ENCODE measurements at regions not wholly inside any gene's neighbourhood (a gene's known extent, or its start where the extent isn't known, plus 50 kb on each side); places are given as distances from the start of the nearest gene placed in this dataset.

GRCh38 chr4:181536196-181536746 is 706.9 kb upstream of the TENM3 start:
- H3K4me1 ChIP-seq (ENCODE audit: insufficient read depth, low read length), result no peaks in the 10 kb centered on the region
- no peak overlapping the region for H3K27ac Mint-ChIP-seq
- H3K4me3 Mint-ChIP-seq, result peak overlapping the region in 1 of 7 donors; percentile 40
- CTCF ChIA-PET, result no interaction called here
- H3K27me3 Mint-ChIP-seq, result no peaks in the 10 kb centered on the region
- H3K27ac ChIP-seq (ENCODE audit: low read depth, low read length), result no peak overlapping the region
- no peaks in the 10 kb centered on the region for H3K27me3 ChIP-seq (ENCODE audit: insufficient read depth, low read length, poor library complexity, severe bottlenecking)
- H3K36me3 Mint-ChIP-seq, result no peaks in the 10 kb centered on the region
- H3K4me3 ChIP-seq (ENCODE audit: low read length), result no peak overlapping the region
- POLR2A ChIA-PET, result no interaction called here
- H3K9me3 ChIP-seq (ENCODE audit: low read length), result no peaks in the 10 kb centered on the region
- H3K36me3 ChIP-seq (ENCODE audit: insufficient read depth, low read length), result no peaks in the 10 kb centered on the region
- no peaks in the 10 kb centered on the region for H3K4me1 Mint-ChIP-seq
- peaks cover 0 to 16% (median 5%) of the 10 kb centered on the region in 5 donors for H3K9me3 Mint-ChIP-seq
- DNase-seq, result no peak

DNA sequence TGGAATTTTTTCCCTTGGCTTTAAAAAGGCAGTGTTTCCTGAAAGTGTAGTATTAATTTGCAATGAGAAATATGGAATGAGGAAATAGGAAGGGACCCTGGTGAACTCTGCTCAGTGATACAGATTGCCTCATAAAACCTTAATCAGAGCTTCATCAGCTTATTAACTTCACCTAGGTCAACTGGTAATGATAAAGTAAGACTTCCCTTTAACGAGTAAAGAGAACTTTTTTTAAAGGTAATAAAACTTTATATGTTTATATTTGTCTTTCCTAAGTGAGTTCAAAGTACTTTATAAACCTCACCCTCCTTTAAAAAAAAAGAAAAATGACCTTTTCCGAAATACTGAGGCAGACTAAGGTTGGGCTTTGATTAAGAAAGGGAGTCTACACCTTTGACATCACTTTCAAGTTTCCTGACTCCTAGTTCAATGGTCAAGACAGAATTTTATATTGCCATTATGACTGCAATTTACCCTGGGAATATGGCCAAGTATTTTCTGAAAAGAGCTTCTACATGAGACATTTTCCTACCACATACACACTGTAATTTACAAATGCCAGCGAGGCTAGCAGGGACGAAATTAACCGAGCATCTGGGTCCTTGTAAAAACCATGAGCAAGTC is 706.3 kb upstream of the TENM3 start:
- peaks cover 0 to 16% (median 10%) of the 10 kb centered on the region in 5 donors for H3K9me3 Mint-ChIP-seq
- Histone ChIP-seq H3K27ac (ENCODE audit: low read depth, low read length) (no peak overlapping the region), H3K36me3 (ENCODE audit: insufficient read depth, low read length) (no peaks in the 10 kb centered on the region), H3K27me3 (ENCODE audit: insufficient read depth, low read length, poor library complexity, severe bottlenecking) (no peaks in the 10 kb centered on the region), H3K4me1 (ENCODE audit: insufficient read depth, low read length) (no peaks in the 10 kb centered on the region), H3K9me3 (ENCODE audit: low read length) (no peaks in the 10 kb centered on the region), H3K4me3 (ENCODE audit: low read length) (no peak overlapping the region)
- ChIA-PET POLR2A (no interaction called here), CTCF (no interaction called here)
- no peak for DNase-seq
- no peak overlapping the region for H3K27ac Mint-ChIP-seq
- H3K4me3 Mint-ChIP-seq, result no peak overlapping the region
- no peaks in the 10 kb centered on the region for H3K27me3 Mint-ChIP-seq
- no peaks in the 10 kb centered on the region for H3K36me3 Mint-ChIP-seq
- H3K4me1 Mint-ChIP-seq, result no peaks in the 10 kb centered on the region

GRCh38 chr4:181538431-181538830 is 704.8 kb upstream of the TENM3 start:
- H3K27ac ChIP-seq (ENCODE audit: low read depth, low read length), result no peak overlapping the region
- Mint-ChIP-seq H3K27ac (no peak overlapping the region), H3K4me3 (no peak overlapping the region), H3K27me3 (no peaks in the 10 kb centered on the region), H3K36me3 (no peaks in the 10 kb centered on the region), H3K4me1 (no peaks in the 10 kb centered on the region), H3K9me3 (peaks cover 4 to 14% (median 11%) of the 10 kb centered on the region in 5 donors)
- no peaks in the 10 kb centered on the region for H3K9me3 ChIP-seq (ENCODE audit: low read length)
- no peaks in the 10 kb centered on the region for H3K4me1 ChIP-seq (ENCODE audit: insufficient read depth, low read length)
- H3K27me3 ChIP-seq (ENCODE audit: insufficient read depth, low read length, poor library complexity, severe bottlenecking), result no peaks in the 10 kb centered on the region
- no peak for DNase-seq
- H3K36me3 ChIP-seq (ENCODE audit: insufficient read depth, low read length), result no peaks in the 10 kb centered on the region
- ChIA-PET CTCF (no interaction called here), POLR2A (no interaction called here)
- no peak overlapping the region for H3K4me3 ChIP-seq (ENCODE audit: low read length)

GRCh38 chr4:181541396-181541795 is 701.8 kb upstream of the TENM3 start:
- ChIA-PET POLR2A (no interaction called here), CTCF (no interaction called here)
- Histone ChIP-seq H3K36me3 (ENCODE audit: insufficient read depth, low read length) (no peaks in the 10 kb centered on the region), H3K27ac (ENCODE audit: low read depth, low read length) (no peak overlapping the region), H3K4me1 (ENCODE audit: insufficient read depth, low read length) (no peaks in the 10 kb centered on the region), H3K27me3 (ENCODE audit: insufficient read depth, low read length, poor library complexity, severe bottlenecking) (no peaks in the 10 kb centered on the region), H3K4me3 (ENCODE audit: low read length) (no peak overlapping the region), H3K9me3 (ENCODE audit: low read length) (no peaks in the 10 kb centered on the region)
- Mint-ChIP-seq H3K9me3 (peaks cover 2 to 20% (median 6%) of the 10 kb centered on the region in 5 donors), H3K27ac (no peak overlapping the region), H3K4me3 (no peak overlapping the region), H3K36me3 (no peaks in the 10 kb centered on the region), H3K4me1 (no peaks in the 10 kb centered on the region), H3K27me3 (no peaks in the 10 kb centered on the region)
- no peak for DNase-seq

- ChIA-PET POLR2A (no interaction called here), CTCF (no interaction called here)
- Mint-ChIP-seq H3K4me1 (no peaks in the 10 kb centered on the region), H3K9me3 (peaks cover 2 to 22% (median 6%) of the 10 kb centered on the region in 5 donors), H3K27me3 (no peaks in the 10 kb centered on the region), H3K27ac (no peak overlapping the region), H3K36me3 (no peaks in the 10 kb centered on the region), H3K4me3 (no peak overlapping the region)
- H3K36me3 ChIP-seq (ENCODE audit: insufficient read depth, low read length), result no peaks in the 10 kb centered on the region
- DNase-seq, result no peak
- H3K27ac ChIP-seq (ENCODE audit: low read depth, low read length), result no peak overlapping the region
- H3K4me3 ChIP-seq (ENCODE audit: low read length), result no peak overlapping the region
- H3K9me3 ChIP-seq (ENCODE audit: low read length), result no peaks in the 10 kb centered on the region
- no peaks in the 10 kb centered on the region for H3K27me3 ChIP-seq (ENCODE audit: insufficient read depth, low read length, poor library complexity, severe bottlenecking)
- no peaks in the 10 kb centered on the region for H3K4me1 ChIP-seq (ENCODE audit: insufficient read depth, low read length)
Measured at GRCh38 chr4:181548873-181549575, 694.2 kb upstream of the TENM3 start.

- H3K36me3 Mint-ChIP-seq, result no peaks in the 10 kb centered on the region
- Histone ChIP-seq H3K4me1 (ENCODE audit: insufficient read depth, low read length) (no peaks in the 10 kb centered on the region), H3K36me3 (ENCODE audit: insufficient read depth, low read length) (no peaks in the 10 kb centered on the region), H3K27me3 (ENCODE audit: insufficient read depth, low read length, poor library complexity, severe bottlenecking) (no peaks in the 10 kb centered on the region), H3K9me3 (ENCODE audit: low read length) (no peaks in the 10 kb centered on the region), H3K27ac (ENCODE audit: low read depth, low read length) (no peak overlapping the region), H3K4me3 (ENCODE audit: low read length) (no peak overlapping the region)
- peaks cover 2 to 27% (median 3%) of the 10 kb centered on the region in 5 donors for H3K9me3 Mint-ChIP-seq
- CTCF ChIA-PET, result no interaction called here
- H3K27me3 Mint-ChIP-seq, result no peaks in the 10 kb centered on the region
- no peak for DNase-seq
- no peak overlapping the region for H3K4me3 Mint-ChIP-seq
- no peaks in the 10 kb centered on the region for H3K4me1 Mint-ChIP-seq
- POLR2A ChIA-PET, result no interaction called here
- no peak overlapping the region for H3K27ac Mint-ChIP-seq
Measured at GRCh38 chr4:181549576-181550188, 693.5 kb upstream of the TENM3 start.

- H3K36me3 ChIP-seq (ENCODE audit: insufficient read depth, low read length), result no peaks in the 10 kb centered on the region
- Mint-ChIP-seq H3K4me1 (no peaks in the 10 kb centered on the region), H3K36me3 (no peaks in the 10 kb centered on the region), H3K27me3 (no peaks in the 10 kb centered on the region), H3K4me3 (no peak overlapping the region), H3K9me3 (peaks cover 2 to 27% (median 3%) of the 10 kb centered on the region in 5 donors), H3K27ac (no peak overlapping the region)
- ChIA-PET POLR2A (no interaction called here), CTCF (no interaction called here)
- no peak for DNase-seq
- no peaks in the 10 kb centered on the region for H3K9me3 ChIP-seq (ENCODE audit: low read length)
- H3K27ac ChIP-seq (ENCODE audit: low read depth, low read length), result no peak overlapping the region
- H3K4me3 ChIP-seq (ENCODE audit: low read length), result no peak overlapping the region
- no peaks in the 10 kb centered on the region for H3K4me1 ChIP-seq (ENCODE audit: insufficient read depth, low read length)
- H3K27me3 ChIP-seq (ENCODE audit: insufficient read depth, low read length, poor library complexity, severe bottlenecking), result no peaks in the 10 kb centered on the region
Measured at GRCh38 chr4:181550381-181550780, 692.8 kb upstream of the TENM3 start.

GRCh38 chr4:181559637-181560036 is 683.6 kb upstream of the TENM3 start:
- Histone ChIP-seq H3K27ac (ENCODE audit: low read depth, low read length) (no peak overlapping the region), H3K4me3 (ENCODE audit: low read length) (no peak overlapping the region), H3K4me1 (ENCODE audit: insufficient read depth, low read length) (no peaks in the 10 kb centered on the region), H3K9me3 (ENCODE audit: low read length) (no peaks in the 10 kb centered on the region), H3K27me3 (ENCODE audit: insufficient read depth, low read length, poor library complexity, severe bottlenecking) (no peaks in the 10 kb centered on the region), H3K36me3 (ENCODE audit: insufficient read depth, low read length) (no peaks in the 10 kb centered on the region)
- Mint-ChIP-seq H3K4me3 (no peak overlapping the region), H3K9me3 (peaks cover 0 to 8% (median 3%) of the 10 kb centered on the region in 5 donors), H3K27ac (no peak overlapping the region), H3K4me1 (no peaks in the 10 kb centered on the region), H3K27me3 (no peaks in the 10 kb centered on the region), H3K36me3 (no peaks in the 10 kb centered on the region)
- POLR2A ChIA-PET, result no interaction called here
- CTCF ChIA-PET, result no interaction called here
- DNase-seq, result no peak
